ENCODE measurements at regions not wholly inside any gene's neighbourhood (a gene's known extent, or its start where the extent isn't known, plus 50 kb on each side); places are given as distances from the start of the nearest gene placed in this dataset.

DNA sequence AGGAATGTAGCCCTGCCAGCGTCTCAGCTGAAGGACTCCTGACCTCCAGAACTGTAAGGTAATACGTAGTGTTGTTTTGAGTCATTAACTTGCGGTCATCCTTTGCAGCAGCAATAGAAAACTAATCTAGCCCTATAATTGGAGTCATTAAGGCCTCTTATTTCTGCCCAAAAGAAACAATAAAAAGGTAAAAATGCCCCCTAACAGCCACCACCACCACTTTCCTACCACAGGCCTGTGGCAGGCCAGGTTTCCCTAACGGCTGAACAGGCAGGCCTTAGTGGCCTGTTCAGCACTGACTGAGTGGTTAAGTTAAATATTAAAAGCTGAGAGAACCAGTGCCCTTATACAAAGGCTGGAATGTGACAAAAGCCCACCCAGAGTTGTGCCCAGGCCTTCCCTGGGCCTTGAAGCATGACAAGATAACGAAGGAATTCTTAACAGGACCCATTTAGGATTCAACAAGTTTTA, 286.5 kb upstream of the ERCC4 start:
- Histone ChIP-seq H3K27me3 (ENCODE audit: control insufficient read depth, insufficient read depth, low read length) (no peaks in the 10 kb centered on the region), H3K27ac (no peak overlapping the region), H3K9ac (no peak overlapping the region), H3K36me3 (ENCODE audit: control insufficient read depth, insufficient read depth, low read length) (no peaks in the 10 kb centered on the region), H3K9me3 (ENCODE audit: control insufficient read depth, low read length) (no peaks in the 10 kb centered on the region), H3K4me1 (no peaks in the 10 kb centered on the region), H3K4me2 (ENCODE audit: low read length) (no peak overlapping the region), H3K4me3 (ENCODE audit: low read depth, low read length) (no peak overlapping the region), H3K79me2 (no peaks in the 10 kb centered on the region), H2AFZ (no peak overlapping the region)
- TF ChIP-seq CTCF (IDR thresholded peaks at IDR 0.05), result no peak

DNA sequence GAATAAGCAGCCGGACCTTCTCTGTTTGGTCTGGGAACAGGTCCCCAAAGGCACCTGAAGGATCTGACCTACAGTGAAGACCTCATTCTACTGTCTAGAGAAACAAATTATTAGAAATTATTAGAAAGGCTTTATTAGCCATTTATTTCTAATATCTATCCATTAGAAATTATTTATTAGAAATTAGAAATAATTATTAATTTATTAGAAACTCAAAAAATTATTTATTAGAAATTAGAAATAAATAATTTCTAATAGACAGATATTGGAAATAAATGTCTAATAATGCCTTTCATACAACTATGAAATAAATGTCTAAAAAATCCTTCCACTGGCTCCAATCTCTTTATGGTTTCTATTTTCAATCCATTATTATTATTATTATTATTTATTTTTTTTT, 285.7 kb upstream of the ERCC4 start:
- H3K9me3 ChIP-seq (ENCODE audit: control insufficient read depth, low read length), result no peaks in the 10 kb centered on the region
- H3K27me3 ChIP-seq (ENCODE audit: control insufficient read depth, insufficient read depth, low read length), result no peaks in the 10 kb centered on the region

GRCh38 chr16:13634959-13635358, 285.0 kb upstream of the ERCC4 start:
- Histone ChIP-seq H3K4me2 (ENCODE audit: low read length) (no peak overlapping the region), H3K4me3 (ENCODE audit: low read depth, low read length) (no peak overlapping the region), H3K79me2 (no peaks in the 10 kb centered on the region), H3K27ac (no peak overlapping the region), H3K36me3 (ENCODE audit: control insufficient read depth, insufficient read depth, low read length) (no peaks in the 10 kb centered on the region), H3K9ac (no peak overlapping the region), H3K4me1 (no peaks in the 10 kb centered on the region), H2AFZ (no peak overlapping the region), H3K9me3 (ENCODE audit: control insufficient read depth, low read length) (no peaks in the 10 kb centered on the region), H3K27me3 (ENCODE audit: control insufficient read depth, insufficient read depth, low read length) (no peaks in the 10 kb centered on the region)
- no peak for TF ChIP-seq CTCF (IDR thresholded peaks at IDR 0.05)

More for the DNA sequence above, 285.7 kb upstream of the ERCC4 start:
- no peak for TF ChIP-seq CTCF (IDR thresholded peaks at IDR 0.05)
- H2AFZ ChIP-seq, result no peak overlapping the region
- H3K9ac ChIP-seq, result no peak overlapping the region
- no peak overlapping the region for H3K27ac ChIP-seq
- no peaks in the 10 kb centered on the region for H3K36me3 ChIP-seq (ENCODE audit: control insufficient read depth, insufficient read depth, low read length)
- no peak overlapping the region for H3K4me3 ChIP-seq (ENCODE audit: low read depth, low read length)
- H3K4me1 ChIP-seq, result no peaks in the 10 kb centered on the region
- H3K4me2 ChIP-seq (ENCODE audit: low read length), result no peak overlapping the region
- no peaks in the 10 kb centered on the region for H3K79me2 ChIP-seq

GRCh38 chr16:13638218-13638617, 281.7 kb upstream of the ERCC4 start:
- TF ChIP-seq CTCF (IDR thresholded peaks at IDR 0.05), result no peak

DNA sequence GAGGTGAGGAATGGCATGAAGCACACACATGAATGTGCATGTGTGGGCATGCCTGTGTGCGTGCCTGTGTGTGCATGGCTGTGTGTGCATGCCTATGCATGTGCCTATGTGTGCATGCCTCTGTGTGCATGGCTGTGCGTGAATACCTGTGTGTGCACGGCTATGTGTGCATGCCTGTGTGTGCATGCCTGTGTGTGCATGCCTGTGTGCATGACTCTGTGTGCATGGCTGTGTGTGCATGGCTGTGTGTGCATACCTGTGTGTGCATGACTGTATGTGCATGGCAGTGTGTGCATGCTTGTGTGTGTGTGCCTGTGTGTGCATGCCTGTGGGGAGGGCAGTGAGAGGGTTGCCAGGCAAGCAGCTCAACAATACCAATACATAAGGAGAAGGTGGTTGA, 276.5 kb upstream of the ERCC4 start:
- Histone ChIP-seq H3K4me3 (ENCODE audit: low read depth, low read length) (no peak overlapping the region), H3K27me3 (ENCODE audit: control insufficient read depth, insufficient read depth, low read length) (no peaks in the 10 kb centered on the region), H3K79me2 (no peaks in the 10 kb centered on the region), H3K9ac (no peak overlapping the region), H3K4me2 (ENCODE audit: low read length) (no peak overlapping the region), H3K4me1 (no peaks in the 10 kb centered on the region), H2AFZ (no peak overlapping the region), H3K9me3 (ENCODE audit: control insufficient read depth, low read length) (no peaks in the 10 kb centered on the region), H3K36me3 (ENCODE audit: control insufficient read depth, insufficient read depth, low read length) (no peaks in the 10 kb centered on the region), H3K27ac (no peak overlapping the region)
- no peak for TF ChIP-seq CTCF (IDR thresholded peaks at IDR 0.05)

More at GRCh38 chr16:13638218-13638617, 281.7 kb upstream of the ERCC4 start:
- Histone ChIP-seq H3K4me3 (ENCODE audit: low read depth, low read length) (no peak overlapping the region), H3K27ac (no peak overlapping the region), H2AFZ (no peak overlapping the region), H3K36me3 (ENCODE audit: control insufficient read depth, insufficient read depth, low read length) (no peaks in the 10 kb centered on the region), H3K9ac (no peak overlapping the region), H3K4me2 (ENCODE audit: low read length) (no peak overlapping the region), H3K9me3 (ENCODE audit: control insufficient read depth, low read length) (no peaks in the 10 kb centered on the region), H3K4me1 (no peaks in the 10 kb centered on the region), H3K79me2 (no peaks in the 10 kb centered on the region), H3K27me3 (ENCODE audit: control insufficient read depth, insufficient read depth, low read length) (no peaks in the 10 kb centered on the region)
